ENCODE measurements at regions not wholly inside any gene's neighbourhood (a gene's known extent, or its start where the extent isn't known, plus 50 kb on each side); places are given as distances from the start of the nearest gene placed in this dataset.

DNA sequence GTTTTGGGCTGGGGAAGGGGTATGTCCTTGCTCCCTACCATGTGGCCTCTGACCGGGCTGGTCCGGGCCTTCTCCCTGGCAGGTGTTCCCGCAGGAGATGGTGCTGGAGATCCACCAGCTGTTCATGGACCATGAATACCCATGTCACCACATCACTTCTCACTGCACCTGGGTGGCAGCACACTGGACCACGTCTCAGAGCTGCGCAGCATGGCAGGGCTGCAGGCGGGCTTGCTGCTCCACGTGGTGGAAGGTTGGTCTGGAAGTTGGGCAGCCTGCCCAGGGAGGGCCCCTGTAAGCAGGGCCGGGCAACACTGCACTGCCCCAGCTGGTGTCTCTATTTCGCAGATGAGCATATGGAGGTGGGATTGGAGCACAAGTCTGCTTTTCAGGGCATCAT lies 169.5 kb upstream of the ZNF267 start:
- H3K27me3 ChIP-seq (ENCODE audit: control insufficient read depth, insufficient read depth, low read length), result no peaks in the 10 kb centered on the region
- no peaks in the 10 kb centered on the region for H3K9me3 ChIP-seq (ENCODE audit: control insufficient read depth in 2 of 3, insufficient read depth in 1 of 3, low read length in 3 of 3)
- no peak for DNase-seq
- TF ChIP-seq, protein P1, sequence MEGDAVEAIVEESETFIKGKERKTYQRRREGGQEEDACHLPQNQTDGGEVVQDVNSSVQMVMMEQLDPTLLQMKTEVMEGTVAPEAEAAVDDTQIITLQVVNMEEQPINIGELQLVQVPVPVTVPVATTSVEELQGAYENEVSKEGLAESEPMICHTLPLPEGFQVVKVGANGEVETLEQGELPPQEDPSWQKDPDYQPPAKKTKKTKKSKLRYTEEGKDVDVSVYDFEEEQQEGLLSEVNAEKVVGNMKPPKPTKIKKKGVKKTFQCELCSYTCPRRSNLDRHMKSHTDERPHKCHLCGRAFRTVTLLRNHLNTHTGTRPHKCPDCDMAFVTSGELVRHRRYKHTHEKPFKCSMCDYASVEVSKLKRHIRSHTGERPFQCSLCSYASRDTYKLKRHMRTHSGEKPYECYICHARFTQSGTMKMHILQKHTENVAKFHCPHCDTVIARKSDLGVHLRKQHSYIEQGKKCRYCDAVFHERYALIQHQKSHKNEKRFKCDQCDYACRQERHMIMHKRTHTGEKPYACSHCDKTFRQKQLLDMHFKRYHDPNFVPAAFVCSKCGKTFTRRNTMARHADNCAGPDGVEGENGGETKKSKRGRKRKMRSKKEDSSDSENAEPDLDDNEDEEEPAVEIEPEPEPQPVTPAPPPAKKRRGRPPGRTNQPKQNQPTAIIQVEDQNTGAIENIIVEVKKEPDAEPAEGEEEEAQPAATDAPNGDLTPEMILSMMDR (IDR thresholded peaks at IDR 0.05; ENCODE audit: borderline replicate concordance, extremely low read depth, insufficient read depth), result no peak
- H3K36me3 ChIP-seq (ENCODE audit: control insufficient read depth in 2 of 3, insufficient read depth in 3 of 3, low read length in 3 of 3), result peaks cover 0 to 57% (median 45%) of the 10 kb centered on the region in 3 donors
- H3K4me3 ChIP-seq (ENCODE audit: low read length in 3 of 3), result no peak overlapping the region
- H3K9ac ChIP-seq (ENCODE audit: low read length in 3 of 3), result no peak overlapping the region
- H3K4me1 ChIP-seq (ENCODE audit: control insufficient read depth in 2 of 3, insufficient read depth in 2 of 3, low read depth in 1 of 3, low read length in 3 of 3), result peaks cover 0 to 12% (median 0%) of the 10 kb centered on the region in 3 donors
- H3K27ac ChIP-seq (ENCODE audit: low read depth in 2 of 2, low read length in 2 of 2), result no peak overlapping the region
- intact Hi-C loops (cut with DNase I), result no loop called here
- no peak for FAIRE-seq

DNA sequence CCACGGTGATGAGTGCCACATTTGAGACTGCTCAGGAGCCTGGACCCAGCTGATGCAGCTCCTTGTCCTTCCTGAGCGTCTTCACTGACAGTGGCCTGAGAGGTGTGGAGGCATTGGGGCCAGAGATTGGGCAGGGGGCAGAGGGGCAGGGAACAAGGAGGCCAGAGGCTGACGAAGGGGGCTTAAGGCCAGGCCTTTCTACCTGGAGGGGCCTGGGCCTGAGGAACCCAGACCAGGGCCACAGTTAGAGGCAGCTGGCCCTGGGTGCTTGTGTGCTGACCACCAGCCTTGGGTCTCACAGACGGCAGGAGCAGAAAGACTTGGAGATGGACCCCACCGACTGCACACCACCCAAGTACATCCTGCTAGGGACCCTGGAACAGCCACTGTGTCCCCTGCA lies 168.2 kb upstream of the ZNF267 start:
- Histone ChIP-seq H3K9me3 (ENCODE audit: control insufficient read depth in 2 of 3, insufficient read depth in 1 of 3, low read length in 3 of 3) (no peaks in the 10 kb centered on the region), H3K27me3 (ENCODE audit: control insufficient read depth, insufficient read depth, low read length) (no peaks in the 10 kb centered on the region), H3K4me1 (ENCODE audit: control insufficient read depth in 2 of 3, insufficient read depth in 2 of 3, low read depth in 1 of 3, low read length in 3 of 3) (peaks cover 0 to 10% (median 0%) of the 10 kb centered on the region in 3 donors), H3K9ac (ENCODE audit: low read length in 3 of 3) (no peak overlapping the region), H3K27ac (ENCODE audit: low read depth in 2 of 2, low read length in 2 of 2) (no peak overlapping the region), H3K4me3 (ENCODE audit: low read length in 3 of 3) (no peak overlapping the region), H3K36me3 (ENCODE audit: control insufficient read depth in 2 of 3, insufficient read depth in 3 of 3, low read length in 3 of 3) (peaks cover 0 to 57% (median 45%) of the 10 kb centered on the region in 3 donors)
- FAIRE-seq (no peak), DNase-seq (no peak)
- intact Hi-C loops (cut with DNase I), result no loop called here
- TF ChIP-seq, protein P1 (IDR thresholded peaks at IDR 0.05; ENCODE audit: borderline replicate concordance, extremely low read depth, insufficient read depth), result no peak

DNA sequence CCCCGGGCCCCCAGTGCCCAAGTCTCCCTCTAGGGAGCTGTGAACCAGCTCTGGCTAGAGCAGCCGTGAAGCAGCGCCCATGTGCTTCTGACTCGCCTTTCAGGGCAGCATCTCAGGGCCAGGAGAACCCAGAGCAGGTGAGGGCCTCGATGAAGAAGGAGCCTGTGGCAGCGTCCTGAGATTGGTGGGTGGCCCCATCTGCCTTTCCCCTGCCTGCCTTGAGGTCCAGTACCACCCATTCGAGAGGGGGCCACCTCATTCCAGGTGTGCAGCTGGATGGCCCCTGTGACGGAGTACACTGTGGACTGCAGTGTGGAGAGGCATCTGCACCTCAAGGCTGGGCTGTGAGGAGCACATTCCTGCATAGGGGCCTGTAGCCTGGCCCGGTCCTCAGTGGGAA lies 167.3 kb upstream of the ZNF267 start:
- H3K27ac ChIP-seq (ENCODE audit: low read depth in 2 of 2, low read length in 2 of 2), result no peak overlapping the region
- H3K4me1 ChIP-seq (ENCODE audit: control insufficient read depth in 2 of 3, insufficient read depth in 2 of 3, low read depth in 1 of 3, low read length in 3 of 3), result peaks cover 0 to 11% (median 0%) of the 10 kb centered on the region in 3 donors
- H3K9me3 ChIP-seq (ENCODE audit: control insufficient read depth in 2 of 3, insufficient read depth in 1 of 3, low read length in 3 of 3), result no peaks in the 10 kb centered on the region
- no peak overlapping the region for H3K4me3 ChIP-seq (ENCODE audit: low read length in 3 of 3)
- H3K9ac ChIP-seq (ENCODE audit: low read length in 3 of 3), result no peak overlapping the region
- intact Hi-C loops (cut with DNase I), result no loop called here
- FAIRE-seq (no peak), DNase-seq (no peak)
- TF ChIP-seq, protein P1 (IDR thresholded peaks at IDR 0.05; ENCODE audit: borderline replicate concordance, extremely low read depth, insufficient read depth), result no peak
- H3K27me3 ChIP-seq (ENCODE audit: control insufficient read depth, insufficient read depth, low read length), result no peaks in the 10 kb centered on the region
- H3K36me3 ChIP-seq (ENCODE audit: control insufficient read depth in 2 of 3, insufficient read depth in 3 of 3, low read length in 3 of 3), result peaks cover 0 to 57% (median 45%) of the 10 kb centered on the region in 3 donors

DNA sequence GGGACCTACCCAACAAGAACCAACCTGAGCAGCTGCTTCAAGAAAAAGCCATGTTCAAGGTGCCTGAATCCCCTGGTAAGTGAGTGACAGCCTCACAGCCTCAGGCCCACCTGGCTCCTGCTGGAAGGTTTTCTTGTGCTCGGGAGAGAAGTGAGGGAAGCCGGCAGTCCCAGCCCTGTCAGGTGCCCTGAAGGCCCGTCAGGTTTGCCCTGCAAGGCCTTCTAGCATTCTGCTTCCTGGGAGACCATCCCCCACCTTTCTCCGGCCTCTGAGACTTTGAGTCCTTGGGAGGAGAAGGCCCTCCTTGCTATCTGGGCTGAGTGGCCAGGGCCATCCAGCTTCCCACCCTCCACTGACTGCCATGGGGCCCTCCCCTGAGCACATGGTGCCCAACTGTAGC lies 166.7 kb upstream of the ZNF267 start:
- no peaks in the 10 kb centered on the region for H3K9me3 ChIP-seq (ENCODE audit: control insufficient read depth in 2 of 3, insufficient read depth in 1 of 3, low read length in 3 of 3)
- no peak overlapping the region for H3K4me3 ChIP-seq (ENCODE audit: low read length in 3 of 3)
- TF ChIP-seq, protein P1 (IDR thresholded peaks at IDR 0.05; ENCODE audit: borderline replicate concordance, extremely low read depth, insufficient read depth), result no peak
- peaks cover 0 to 11% (median 1%) of the 10 kb centered on the region in 3 donors for H3K4me1 ChIP-seq (ENCODE audit: control insufficient read depth in 2 of 3, insufficient read depth in 2 of 3, low read depth in 1 of 3, low read length in 3 of 3)
- peaks cover 0 to 57% (median 45%) of the 10 kb centered on the region in 3 donors for H3K36me3 ChIP-seq (ENCODE audit: control insufficient read depth in 2 of 3, insufficient read depth in 3 of 3, low read length in 3 of 3)
- no peak overlapping the region for H3K27ac ChIP-seq (ENCODE audit: low read depth in 2 of 2, low read length in 2 of 2)
- DNase-seq, result no peak
- no peaks in the 10 kb centered on the region for H3K27me3 ChIP-seq (ENCODE audit: control insufficient read depth, insufficient read depth, low read length)
- no peak overlapping the region for H3K9ac ChIP-seq (ENCODE audit: low read length in 3 of 3)
- FAIRE-seq, result no peak
- intact Hi-C loops (cut with DNase I), result no loop called here

All from kidney (tissue), 13 donors.